NCI-H2171 treated with DMSO at 0.1 percent for 48 hours (cell line): ENCODE measurements at regions not wholly inside any gene's neighbourhood (a gene's known extent, or its start where the extent isn't known, plus 50 kb on each side); places are given as distances from the start of the nearest gene placed in this dataset.
A peak's percentile ranks its signal among the peaks of the same experiment; 100 is the strongest.
"Not testable (repeated sequence)": the region's sequence is repeated elsewhere in the genome, so short reads cannot be mapped to it uniquely, and the experiment has no call there.

Source experiments
- DNase-seq: peaks from one replicate; lab custom pipeline; 2025; lab: John Stamatoyannopoulos, UW

- DNase-seq = no peak
Observed at GRCh38 chr10:29720149-29720548, 85.4 kb upstream of the SVIL start.

- no peak for DNase-seq
Observed at GRCh38 chr10:29719281-29719675, 84.5 kb upstream of the SVIL start.

DNA sequence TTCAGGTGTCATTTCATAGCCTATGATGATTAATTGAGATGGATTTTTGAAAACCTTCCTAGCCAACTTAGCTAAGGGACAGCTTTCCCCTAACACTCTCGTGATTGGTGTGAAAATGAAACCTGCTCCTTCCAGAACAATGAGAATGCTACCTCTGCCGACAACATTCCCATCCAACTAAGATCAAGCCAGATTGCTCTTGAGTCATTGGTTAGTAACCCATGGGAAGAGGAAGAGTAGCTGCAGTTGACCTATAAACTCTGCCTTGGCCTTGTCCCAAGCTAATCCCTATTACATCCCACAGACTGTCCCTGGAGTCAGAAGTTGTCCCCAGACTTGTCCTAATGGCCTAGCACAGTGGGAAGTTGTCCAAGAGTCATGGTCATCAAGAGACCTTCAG, 80.5 kb upstream of the SVIL start:
- no peak for DNase-seq

- no peak for DNase-seq
Observed at GRCh38 chr10:29714096-29714874, 79.5 kb upstream of the SVIL start.

GRCh38 chr10:29713450-29713849, 78.7 kb upstream of the SVIL start:
- no peak for DNase-seq

- DNase-seq = peak; percentile 87
Observed at GRCh38 chr10:29712108-29712507, 77.3 kb upstream of the SVIL start.

DNA sequence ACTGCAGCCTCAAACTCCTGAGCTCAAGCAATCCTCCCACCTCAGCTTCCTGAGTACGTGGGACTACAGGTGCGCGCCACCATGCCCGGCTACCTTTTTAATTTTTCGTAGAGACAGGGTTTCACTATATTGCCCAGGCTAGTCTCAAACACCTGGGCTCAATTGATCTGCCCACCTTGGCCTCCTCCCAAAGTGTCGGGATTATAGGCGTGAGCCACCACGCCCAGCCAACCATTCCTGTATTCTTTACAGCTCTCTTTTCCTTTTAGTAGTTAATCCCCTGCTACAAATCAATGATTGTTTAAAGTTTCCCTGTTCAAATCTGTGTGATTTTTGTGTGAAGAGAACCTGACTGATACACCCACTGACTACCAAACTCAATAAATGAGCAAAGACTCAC, 75.4 kb upstream of the SVIL start:
- DNase-seq = no peak

DNA sequence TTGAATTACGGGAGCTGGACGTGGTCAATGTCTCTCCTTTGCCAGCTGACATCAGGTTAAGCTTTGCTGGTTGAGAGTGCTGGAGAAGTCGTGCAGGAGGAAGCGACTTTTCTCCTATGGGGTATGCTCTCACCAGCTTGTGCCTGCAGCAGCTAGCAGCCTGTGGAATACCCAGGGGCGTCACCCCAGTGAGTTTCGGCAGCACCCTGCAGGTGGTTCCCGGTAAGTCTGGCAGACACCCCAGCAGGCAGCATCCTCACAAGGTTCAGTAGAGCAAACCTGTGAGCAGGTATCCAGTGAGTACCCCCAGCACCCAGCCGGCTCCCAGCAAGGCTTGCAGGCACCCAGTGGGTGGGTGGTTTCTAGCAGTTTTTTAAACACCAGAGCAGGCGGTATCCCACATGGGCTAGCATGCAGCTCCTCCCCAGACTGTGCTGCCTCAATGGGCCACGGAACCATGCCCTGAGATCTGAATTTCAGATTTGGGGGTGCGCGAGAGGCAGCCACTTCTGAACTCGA, 74.8 kb upstream of the SVIL start:
- no peak for DNase-seq

DNA sequence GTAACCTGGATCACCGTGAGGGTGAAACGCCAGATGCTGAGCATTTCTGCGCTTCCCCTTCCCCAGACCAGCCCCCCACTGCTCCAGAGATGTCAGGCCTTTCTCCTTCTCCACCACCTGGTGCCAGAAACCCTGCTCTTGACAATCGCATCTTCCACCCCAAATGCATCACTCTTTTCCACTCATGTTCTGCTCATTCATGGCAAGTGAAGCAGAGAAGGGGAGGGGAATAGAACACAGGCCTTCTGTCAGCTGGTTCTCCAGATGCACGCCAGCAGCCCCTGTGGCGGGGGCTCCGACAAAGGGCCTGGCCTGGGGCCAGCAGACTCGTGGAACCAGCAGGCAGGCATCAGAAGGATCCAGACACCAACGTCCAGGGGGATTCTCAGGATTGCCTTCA, 68.5 kb upstream of the SVIL start:
- peak; percentile 84 for DNase-seq

GRCh38 chr10:29702273-29703164, 67.7 kb upstream of the SVIL start:
- DNase-seq = peak; percentile 25

DNA sequence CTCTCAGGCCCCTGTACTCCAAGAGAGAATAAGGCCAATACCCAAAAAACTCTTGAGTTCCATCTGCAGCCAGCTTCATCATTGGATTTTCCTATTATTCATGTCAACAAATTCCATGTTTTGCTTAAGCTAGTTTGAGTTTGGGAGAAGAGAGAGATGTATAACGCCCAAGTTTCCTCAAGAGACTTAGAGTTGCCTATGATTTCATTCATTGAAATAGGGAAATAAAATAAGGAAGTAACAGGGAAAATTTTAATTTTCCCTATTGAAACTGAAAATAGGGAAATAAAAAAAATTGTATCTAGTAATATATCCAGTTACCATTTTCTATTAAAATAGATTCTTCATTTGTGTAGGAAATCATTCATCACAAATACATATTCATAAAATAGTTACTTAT, 66.5 kb upstream of the SVIL start:
- DNase-seq = no peak

- no peak for DNase-seq
Observed at GRCh38 chr10:29699621-29700020, 64.8 kb upstream of the SVIL start.

DNA sequence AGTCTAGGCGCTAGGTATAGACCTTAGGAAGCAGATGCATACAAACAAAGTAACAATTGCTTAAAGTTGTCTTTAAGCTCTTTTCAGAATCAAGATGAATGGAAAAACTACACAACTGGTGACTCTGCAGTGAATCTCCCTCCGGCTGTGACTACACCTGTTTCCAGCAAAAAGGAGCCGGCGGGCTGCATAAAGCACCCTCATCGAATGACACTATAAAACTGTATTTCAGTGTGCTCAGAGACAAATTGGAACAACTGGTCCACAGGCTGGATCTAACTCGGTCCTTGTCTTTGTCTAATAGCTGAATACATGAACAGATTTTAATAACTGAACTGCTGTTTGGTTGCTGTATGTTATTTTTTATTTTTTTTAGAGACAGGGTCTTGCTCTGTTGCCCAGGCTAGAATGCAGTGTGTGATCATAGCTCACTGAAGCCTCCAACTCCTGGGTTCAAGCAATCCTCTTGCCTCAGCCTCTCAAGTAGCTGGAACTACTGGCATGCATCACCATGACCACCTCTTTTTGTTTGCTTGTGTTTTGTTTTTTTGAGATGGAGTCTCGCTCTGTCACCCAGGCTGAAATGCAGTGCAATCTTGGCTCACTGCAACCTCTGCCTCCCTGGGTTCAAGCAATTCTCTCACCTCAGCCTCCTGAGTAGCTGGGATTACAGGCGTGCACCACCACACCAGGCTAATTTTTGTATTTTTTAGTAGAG, 64.2 kb upstream of the SVIL start:
- DNase-seq = peak; percentile 48

- not testable (repeated sequence) for DNase-seq
Observed at GRCh38 chr10:29696581-29696980, 61.8 kb upstream of the SVIL start.

- no peak for DNase-seq
Observed at GRCh38 chr10:29694121-29694520, 59.4 kb upstream of the SVIL start.

DNA sequence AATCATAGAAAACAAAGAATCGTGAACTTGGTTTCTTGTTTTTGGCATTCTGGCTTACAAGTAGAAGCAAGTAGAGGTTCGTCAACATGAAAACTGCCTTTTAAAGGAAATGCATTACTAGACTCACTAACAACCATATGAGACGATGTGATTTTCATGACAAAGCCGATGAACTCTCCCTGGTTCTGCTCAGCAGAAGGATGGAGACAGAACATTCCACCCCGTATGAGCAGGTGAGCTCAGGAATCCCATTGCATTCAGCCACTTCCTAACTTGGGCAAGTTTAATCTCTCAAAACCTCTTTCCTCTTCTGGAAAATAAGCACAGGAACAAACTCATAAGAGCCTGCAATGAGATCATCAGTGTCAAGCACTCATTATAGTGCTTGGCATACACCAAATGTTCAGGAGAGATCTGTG, 57.4 kb upstream of the SVIL start:
- no peak for DNase-seq

DNA sequence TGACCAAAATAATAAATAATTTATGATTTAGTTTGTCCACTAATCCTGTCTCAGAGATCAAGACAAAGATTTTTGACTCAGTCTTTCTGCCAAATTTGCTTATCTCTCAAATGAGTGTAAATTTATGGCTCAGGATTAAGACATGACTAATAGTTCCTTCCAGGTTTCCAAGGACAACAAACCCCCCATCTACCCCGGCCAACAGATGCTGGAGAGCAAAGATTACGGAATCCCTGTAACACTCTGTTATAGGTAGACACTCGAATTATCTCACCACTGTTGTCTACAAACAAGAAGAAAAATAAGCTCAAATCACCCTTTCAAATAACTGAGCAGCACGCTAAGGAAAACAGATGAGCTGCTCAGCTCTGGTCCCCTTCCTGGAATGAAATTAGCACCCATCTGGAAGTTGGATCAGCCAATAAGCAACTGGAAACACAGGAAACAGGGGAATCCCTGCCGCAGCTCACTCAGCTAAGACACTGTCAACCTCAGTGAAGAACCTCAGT, 56.8 kb upstream of the SVIL start:
- DNase-seq = peak; percentile 43

- no peak for DNase-seq
Observed at GRCh38 chr10:29689001-29689400, 54.2 kb upstream of the SVIL start.

- DNase-seq = peak; percentile 60
Observed at GRCh38 chr10:29688230-29688661, 53.5 kb upstream of the SVIL start.

DNA sequence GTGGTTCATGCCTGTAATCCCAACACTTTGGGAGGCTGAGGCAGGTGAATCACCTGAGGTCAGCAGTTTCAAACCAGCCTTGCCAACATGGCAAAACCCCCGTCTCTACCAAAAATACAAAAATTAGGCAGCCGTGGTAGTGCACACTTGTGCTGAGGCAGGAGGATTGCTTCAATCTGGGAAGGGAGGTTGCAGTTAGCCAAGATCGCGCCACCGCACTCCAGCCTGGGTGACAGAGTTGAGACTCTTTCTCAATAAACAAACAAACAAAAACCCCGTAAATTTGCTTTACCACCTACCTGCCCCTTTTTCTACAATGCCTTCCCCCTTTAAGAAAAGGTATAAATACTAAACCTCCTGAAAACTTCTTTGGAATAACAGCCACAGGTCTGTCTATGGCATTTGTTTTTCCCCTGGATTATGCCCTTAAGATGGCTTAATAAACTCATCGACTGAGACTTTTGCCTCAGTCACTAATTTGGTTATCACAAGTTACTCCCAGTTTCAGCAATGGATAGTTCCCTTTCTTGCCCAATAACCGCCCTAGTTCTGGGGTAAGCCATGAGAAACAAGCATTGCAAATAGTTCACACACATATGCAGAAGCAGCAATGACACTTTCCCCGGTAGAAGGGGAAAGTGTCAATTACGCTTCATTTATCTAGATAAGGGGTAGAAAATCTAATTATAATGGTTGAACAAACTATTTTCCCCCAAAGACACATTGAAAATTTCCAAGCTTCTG, 52.8 kb upstream of the SVIL start:
- no peak for DNase-seq

DNA sequence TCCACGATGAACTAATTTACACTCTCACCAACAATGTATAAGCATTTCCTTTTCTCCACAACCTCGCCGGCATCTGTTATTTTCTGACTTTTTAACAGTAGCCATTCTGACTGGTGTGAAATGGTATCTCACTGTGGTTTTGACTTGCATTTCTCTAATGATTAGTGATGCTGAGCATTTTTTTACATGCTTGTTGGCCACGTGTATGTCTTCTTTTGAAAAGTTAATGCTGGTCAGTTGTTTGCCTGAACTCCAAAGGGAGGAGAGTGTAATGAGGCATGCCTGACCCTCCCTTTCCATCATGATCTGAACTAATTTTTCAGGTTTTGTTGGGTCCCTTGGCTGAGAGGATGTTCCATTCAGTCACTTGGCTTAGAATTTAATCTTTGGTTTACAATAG, 50.7 kb upstream of the SVIL start:
- no peak for DNase-seq
